ENCODE measurements at regions not wholly inside any gene's neighbourhood (a gene's known extent, or its start where the extent isn't known, plus 50 kb on each side); places are given as distances from the start of the nearest gene placed in this dataset.

DNA sequence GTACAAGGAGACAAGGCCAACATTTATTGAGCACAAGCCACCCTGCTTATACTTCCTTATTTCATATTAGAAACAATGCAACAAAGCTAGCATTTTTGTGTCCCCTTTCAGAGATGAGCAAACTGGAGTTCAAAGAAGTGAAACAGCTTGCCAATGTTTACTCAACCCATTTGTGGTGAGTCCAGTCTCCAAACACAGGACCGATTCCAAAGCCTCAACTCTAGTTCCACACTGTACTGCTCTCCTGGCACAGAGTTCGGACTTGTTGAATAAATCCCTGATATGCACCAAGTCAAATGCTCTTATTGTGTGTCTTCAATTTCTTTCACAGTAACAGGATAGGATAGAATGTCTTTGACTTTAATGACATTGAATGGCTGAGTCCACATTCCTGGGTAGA is 604.8 kb upstream of the BRINP1 start:
- DNase-seq: no peak

DNA sequence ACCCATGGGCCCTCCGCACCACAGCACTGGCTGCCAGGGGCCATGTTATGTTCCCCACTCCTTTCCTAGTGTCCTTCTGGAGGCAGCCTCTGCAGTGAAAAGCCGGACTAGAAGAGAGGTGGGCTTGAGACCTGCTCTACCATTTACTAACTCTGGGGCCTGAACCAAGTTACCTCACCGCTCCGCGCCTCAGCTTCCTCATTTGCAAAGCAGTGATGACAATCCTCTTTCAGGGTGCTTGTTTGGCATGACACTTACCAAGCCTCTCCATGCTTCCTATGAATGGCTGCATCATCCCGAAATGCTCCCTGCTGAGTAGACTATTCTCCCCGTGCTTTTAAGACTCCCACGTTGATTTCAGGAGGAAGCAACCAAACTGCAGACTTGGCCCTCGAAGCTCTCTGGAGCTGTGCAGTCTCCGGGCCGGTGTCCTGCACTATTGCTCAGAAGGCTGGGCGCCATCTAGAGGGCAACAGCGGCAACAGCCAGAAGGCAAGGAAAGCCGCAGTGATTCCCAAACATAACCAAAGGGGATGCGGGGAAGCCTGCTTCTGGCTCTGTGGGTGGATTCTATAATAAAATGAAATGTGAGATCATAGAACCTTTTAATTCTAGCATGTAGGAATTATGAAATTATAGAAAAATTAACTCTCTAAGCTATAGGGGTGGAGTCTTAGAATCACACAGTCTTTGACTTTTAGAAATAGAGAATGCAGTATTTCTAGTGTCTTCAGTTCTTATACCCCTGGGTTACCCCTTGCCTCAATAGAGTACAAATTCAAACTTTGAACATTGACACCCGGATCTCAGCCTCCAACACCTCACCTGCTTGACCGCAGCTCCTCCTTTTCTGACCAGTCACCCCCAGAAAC is 599.8 kb upstream of the BRINP1 start:
- DNase-seq: peak; percentile 40

DNA sequence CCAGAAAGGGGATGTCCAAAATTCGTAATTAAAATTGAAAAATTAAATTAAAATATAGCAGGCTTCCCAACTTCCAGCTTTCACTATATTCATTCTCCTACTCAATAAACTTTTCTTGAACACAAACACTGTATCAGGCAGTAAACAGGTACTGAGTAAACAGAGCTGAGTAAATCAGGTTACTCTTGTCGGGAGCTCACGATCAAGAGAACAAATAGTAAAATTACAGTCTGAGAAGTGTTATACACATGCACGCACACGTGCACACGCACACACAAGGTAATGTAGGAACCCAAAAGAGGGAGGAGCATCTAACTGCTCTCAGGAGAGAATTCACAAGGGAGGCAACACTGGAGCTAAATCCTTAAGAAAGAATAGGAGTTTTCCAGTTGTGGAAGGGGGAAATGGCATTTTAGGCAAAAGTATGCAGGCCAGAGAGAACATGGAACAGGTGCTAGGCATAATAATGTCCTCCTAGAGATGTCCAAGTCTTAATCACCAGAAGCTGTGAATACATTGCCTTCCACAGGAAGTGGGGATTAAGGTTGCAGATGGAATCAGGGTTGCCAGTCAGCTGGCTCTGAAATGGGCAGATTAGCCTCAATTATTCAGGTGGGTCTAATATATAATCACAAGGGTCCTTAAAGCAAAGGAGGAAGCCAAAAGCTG is 598.8 kb upstream of the BRINP1 start:
- DNase-seq: no peak

DNA sequence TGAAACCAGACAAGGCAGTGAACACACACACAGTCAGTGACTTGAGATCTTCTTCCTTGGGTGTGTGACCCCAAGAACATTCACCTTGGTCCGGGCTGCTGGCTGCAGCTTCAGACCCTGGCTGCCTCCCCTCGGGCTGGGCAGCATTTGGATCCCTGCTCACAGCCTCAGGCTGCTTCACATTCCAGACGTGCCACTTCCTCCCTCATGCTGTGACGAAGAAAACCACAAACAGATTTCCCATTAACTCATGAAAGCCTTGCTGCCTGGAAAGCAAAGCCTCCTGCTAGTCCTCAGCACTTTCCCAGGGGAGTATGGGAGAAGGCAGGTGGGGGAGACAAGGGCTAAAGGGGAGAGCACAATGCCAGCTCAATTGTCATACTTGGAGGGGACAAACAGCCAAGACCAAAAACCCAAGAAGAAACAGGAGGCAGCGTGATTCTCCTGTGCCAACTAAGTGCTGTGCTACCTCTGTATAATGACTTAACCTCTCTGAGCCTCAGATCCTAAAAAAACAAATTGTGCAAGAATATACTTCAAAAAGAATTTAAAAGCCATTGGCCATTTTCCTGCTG is 594.6 kb upstream of the BRINP1 start:
- DNase-seq: no peak

DNA sequence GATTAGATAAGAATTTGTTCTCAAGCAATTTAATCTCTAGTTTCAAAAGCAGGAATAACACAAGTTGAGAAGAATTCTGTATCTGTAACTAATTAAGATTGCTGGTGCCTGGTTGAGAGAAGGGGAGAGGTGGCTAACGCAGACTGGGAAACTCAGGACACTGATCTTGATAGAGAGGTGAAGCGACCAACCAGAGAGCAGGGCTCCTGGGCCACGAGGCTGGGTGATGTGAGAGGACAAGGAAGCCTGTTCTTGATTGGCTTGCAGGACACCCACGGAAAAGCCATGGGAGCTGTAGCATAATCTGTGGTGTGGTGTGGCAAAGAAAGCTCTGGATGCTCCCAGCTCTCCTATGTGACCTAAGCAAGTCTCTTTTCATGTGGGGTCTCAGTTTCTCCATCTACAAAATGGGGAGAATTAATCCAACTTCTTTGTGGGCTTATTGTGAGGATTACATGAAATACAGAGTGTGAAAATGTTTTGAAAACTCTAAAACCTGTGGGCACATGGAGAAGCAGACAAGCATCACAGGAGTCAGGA is 594.1 kb upstream of the BRINP1 start:
- no peak for DNase-seq

DNA sequence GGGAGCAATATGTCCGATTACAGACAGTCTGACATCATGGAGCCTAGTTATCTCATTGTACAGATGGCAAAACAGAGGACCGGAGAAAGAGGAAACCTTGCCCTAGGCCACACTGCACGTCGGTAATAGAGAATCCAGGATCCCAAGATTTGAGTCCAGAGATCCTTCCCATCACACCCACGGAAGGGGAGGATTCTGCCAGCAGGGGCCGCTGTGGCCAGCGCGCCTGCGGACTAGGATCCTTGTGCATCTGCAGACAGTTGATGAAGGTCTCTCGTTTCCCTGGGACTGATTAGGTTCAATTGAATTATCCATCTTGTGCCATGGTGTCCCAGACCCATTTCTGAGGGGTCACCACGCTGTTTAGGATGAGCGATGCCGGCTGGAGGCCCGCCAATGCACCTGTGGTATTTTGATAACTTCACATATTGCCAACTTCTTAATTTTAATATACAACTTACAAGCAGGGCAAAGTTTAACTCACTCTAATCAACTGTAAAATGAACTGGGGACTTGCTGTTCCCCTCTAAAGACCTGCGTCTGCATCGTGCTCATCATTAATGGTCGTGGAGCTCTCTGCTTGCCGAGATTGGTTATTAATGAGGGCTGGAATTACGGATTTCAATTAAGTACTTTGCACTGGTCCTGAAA is 592.7 kb upstream of the BRINP1 start:
- DNase-seq: no peak

DNA sequence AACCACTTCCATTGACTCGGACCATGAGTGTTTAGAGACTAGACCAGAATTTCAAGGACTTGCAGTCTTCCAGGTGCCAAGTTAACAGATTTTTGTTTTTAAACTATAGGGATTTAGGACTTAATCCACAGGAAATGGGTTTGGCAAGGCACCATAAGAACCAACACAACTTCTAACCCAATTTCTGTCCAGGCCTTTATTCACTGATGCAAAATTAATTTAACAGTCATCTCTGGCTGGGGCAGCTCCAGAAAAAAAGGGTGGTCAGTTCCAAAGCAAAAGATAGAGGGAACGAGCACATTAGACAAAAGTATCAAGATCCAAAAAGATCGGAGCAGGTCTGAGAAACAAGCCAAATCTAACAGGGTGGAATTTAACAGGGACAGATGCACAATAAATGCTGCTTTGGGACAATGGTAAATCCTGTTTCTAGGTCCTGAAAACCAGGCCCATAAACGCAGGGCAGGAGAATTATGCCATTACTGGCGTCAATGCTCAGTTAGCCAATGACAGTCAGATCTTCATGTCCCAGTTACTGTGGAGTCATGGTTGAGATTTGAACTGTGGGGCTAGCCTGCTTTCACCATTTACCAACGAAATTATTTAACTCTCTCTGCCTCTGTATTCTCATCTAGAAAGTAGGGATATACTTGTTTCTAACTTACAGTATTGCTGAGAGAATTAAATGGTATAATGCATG is 590.8 kb upstream of the BRINP1 start:
- DNase-seq: no peak

DNA sequence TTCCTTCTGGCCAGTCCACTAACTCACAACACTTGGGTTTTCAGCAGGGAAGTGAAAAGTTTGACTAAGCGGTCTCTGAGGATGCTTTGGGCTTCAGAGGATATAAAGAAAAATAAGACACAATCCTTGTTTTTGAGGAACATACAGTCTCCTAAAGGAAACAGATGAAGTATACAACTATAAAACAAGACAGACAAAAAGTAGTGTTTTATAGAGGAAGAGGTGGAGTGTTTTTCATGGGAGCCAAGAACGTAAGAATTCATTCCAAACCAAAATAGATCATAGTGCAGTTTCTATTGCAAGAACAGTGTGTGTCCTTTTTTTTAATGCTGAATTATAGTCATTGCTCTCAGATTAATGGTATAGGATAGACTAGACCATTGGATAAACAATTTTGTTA is 586.9 kb upstream of the BRINP1 start:
- DNase-seq: no peak

DNA sequence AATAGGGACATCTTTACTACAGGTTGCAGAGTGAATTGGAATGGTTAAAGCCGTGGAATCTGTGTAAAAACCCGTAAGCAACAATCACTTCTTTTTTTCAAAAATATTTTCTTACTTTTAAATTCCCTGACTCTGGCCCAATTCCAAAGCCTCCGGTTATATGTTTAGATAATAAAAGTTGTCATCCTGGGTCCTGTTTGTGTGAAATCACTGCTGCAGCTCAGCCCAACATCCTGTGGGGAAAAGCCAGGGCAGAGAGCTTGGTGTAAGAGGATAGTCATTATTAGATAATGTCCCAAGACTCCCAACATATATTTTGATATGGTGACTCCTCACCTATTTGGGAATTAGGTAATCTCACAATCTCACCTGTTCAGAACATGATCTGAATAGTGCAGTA is 586.0 kb upstream of the BRINP1 start:
- no peak for DNase-seq

DNA sequence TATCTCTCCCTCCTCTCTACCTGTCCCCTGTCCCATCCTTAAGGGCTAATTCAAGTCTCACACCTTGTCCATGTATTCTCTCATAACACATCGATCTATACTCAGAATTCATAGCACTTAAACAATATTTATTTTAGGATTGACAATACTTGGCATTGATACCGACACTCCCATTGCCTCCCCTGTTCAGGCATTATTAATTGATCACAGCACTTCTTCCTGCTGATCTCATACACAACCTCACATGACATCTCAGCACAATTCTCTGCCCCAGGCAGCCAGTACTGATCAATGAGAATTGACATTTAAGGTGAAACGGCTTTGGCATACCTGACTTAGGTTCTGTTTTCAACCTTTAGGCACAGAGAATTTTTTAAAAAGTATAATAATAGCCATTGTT is 582.4 kb upstream of the BRINP1 start:
- no peak for DNase-seq

DNA sequence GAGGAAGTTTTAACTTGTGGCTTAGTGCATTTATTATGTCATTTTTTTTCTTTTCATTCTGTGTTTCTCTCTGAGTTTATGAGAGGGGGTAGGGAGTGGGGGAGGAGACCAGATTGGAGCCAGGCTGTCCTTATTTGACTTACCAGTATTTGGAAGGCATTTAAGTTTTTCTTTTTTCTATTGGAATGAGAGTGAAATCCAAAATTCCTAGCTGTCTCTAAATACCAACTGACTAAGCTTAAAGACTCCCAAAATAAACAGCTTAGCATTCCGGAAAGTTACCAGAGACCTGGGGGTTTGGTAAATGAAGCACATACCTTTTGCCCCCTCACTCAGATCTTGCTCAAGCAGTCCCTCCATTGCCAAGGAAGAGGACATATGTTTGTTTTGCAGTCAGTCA is 581.9 kb upstream of the BRINP1 start:
- DNase-seq: no peak

DNA sequence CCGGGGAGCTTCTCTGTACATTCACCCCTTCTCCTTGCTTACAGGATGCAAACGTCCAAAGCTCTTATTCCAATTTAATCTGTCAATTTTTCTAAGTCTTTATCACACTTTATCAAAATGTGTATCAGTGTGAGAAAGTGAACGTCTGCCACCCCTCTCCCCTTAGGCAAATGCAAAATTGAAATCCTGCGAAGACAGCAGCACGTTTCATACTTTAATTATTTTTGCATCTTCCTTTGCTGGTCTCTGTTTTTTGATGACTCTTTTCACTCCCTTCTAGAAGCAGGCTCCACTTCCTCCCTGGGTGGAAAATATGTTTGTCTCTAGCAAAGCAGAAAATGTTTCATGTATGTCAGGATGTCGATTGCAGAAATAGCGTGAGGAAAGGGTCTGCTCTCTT is 576.5 kb upstream of the BRINP1 start:
- no peak for DNase-seq

DNA sequence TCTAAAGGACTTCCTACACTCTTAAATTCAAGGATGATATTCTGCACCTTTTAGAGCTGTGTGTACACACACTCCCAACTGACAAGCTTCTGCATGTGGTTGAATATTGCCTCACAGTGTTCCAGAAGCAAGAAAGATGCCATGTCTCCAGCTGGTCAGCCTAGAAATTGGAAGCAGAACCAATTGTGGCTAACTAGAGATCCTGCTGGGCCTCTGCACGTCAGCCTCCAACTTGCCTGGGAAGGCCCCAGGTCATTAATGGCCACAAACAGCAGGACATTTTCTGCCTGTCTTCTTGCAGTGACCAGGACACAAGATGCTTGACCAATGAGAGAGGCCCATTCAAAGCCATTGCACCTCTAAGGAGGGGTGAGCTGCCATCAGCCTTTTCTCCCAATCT is 571.9 kb upstream of the BRINP1 start:
- DNase-seq: no peak

DNA sequence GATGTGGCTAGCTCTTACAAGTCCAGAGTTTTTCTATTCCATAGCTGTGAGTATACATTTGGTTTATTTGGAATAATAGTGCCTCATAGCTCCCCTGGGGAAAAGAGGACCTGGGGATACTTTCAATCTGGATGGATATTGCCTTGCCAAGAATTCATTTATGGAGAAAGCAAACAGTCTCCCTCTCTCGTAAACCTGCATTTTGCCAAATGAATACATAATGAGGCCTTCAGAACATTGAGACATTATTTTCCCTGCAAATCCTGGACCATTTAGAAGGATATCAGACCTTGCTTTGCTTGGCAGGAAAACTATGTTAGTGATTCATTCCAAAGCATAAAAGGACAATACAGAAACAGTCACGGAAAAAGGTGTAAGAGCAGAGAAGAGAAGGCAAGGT is 569.6 kb upstream of the BRINP1 start:
- no peak for DNase-seq

DNA sequence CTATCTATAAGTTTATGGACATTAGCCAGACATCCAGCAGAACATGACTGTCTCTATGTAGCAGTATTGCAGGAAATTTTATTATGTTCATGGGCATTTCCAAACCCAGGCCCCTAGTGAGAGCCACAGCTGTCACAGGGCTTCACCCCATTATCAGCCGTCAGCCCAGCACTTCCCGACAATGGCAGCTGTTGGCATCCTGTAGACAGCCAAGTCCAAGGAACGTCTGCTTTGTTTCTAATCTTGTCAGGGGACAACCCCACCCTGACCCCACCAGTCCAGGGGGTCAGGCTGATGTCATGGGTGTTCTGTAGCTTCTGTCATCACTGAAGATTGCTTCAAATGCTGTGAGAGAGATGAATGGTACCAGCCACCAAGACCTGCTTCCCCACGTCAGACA is 565.3 kb upstream of the BRINP1 start:
- no peak for DNase-seq

DNA sequence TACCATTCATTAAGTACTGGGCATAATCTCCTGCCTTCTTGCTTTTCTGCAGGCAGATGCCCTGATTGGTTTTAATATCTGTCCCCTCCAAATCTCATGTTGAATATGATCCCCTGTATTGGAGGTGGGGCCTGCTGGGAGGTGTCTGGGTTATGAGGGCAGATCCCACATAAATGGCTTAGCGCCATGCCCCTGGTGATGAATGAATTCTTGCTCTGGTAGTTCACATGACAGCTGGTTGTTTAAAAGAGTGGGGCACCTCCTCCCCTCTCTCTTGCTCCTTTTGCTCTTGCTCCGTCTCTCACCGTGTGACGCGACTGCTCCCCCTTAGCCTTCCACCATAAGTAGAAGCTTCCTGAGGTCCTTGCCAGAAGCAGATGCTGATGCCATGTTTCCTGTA is 564.0 kb upstream of the BRINP1 start:
- no peak for DNase-seq

DNA sequence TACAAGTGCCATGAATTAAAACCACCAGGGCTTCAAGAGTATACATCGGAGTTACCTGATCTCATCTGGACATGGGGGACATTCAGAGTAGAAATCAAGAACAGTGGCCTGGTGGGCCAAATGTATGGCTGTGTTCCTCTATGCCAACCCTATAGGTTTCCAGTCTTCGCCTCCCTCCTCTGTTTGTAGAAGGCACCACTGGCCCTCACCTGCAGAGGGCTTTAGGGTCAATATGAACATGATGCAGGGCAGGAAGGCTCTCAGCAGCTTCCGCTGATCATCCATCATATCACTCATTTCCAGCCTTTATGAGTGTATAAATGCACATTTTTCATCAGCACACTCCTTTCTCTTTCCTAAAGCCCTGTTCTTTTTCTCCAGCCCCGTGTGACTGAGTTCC is 555.5 kb upstream of the BRINP1 start:
- DNase-seq: no peak

DNA sequence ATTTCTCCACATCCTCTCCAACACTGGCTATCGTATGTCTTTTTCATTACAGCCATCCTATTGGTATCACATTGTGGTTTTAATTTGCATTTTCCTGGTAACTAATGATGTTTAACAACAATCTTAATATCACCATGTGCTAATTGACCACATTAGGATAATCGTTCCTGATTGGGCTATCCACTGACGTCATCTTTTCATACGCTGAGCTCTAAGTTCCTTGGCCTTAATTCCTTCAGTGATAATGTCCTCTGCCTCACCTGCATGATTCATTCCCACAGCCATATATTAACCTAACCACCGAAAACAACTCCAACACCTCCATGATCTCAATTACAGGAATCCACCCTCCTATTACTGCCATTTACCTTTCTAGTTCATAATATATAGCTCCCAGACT is 547.9 kb upstream of the BRINP1 start:
- no peak for DNase-seq

DNA sequence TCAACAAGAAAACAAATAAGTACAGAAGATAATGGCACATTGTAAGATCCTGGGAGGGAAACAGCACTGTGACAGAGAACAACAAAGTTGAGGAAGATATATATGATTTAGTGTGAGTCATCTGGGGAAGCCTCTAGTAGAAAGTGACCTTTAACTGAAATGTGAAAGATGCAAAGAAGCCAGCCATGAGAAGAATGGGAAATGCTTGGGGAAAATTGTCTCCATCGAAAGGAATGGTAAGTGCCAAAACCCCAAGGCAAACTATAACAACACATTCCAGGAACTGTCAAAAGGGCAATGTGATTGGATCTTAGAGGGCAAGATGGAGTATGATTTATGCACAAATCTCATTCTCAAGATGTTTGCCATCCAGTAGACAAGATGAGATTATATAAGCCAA is 537.8 kb upstream of the BRINP1 start:
- DNase-seq: no peak

DNA sequence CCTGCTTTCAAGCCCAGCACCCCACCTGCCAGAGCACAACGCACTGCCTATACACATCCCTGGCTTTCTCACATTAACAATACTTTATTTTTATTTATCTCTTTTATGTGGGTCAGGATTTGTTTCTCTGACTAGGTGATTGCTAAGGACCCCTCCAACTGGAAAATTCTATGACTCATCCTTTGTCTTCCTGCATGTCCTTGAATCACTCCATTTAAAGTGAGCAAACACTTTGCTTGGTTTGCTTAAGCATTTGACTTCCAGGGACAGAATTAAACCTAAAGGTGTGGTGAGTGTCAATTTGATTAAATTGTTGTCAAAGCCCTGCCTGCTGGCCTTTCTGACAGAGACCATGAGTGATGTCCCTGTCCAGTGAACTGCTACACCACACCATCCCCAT is 536.5 kb upstream of the BRINP1 start:
- DNase-seq: no peak

DNA sequence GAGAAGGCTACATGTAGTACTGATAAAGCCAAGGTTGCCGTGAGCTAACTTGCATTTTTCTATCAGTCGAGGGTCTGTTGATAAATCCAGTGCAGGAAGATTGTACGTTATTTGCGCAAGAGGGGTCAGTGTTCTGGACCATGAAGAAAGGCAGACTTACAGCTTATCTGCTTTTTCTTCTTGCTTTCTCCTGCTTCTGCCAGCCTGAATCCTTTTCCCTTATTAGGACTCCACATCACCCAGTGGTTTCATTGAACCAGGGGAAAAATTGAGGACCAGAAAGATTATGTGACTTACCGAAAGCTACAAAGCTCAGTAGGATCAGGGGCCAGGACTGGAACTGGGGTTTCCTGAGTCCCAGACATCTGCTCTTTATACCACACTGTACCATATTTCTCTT is 534.6 kb upstream of the BRINP1 start:
- no peak for DNase-seq

DNA sequence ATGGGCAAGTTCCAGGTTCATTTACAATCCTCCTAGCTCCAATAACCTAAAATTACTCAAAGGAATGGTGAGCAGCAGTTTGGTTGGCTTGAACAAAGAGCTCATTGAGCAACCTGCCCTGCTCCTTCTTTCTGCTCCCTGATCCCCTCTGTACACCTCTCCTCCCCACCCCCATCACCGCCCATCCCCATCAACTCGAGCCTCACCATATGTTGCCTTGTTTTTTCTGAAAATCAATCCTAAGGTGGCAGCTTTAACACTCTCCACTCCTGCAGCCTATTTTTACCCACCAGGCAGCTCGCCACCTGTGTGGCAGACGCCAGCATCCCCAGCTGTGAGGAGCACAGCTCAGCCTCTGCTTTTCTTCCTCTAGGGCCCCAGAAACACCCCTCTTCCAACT is 533.4 kb upstream of the BRINP1 start:
- DNase-seq: no peak

DNA sequence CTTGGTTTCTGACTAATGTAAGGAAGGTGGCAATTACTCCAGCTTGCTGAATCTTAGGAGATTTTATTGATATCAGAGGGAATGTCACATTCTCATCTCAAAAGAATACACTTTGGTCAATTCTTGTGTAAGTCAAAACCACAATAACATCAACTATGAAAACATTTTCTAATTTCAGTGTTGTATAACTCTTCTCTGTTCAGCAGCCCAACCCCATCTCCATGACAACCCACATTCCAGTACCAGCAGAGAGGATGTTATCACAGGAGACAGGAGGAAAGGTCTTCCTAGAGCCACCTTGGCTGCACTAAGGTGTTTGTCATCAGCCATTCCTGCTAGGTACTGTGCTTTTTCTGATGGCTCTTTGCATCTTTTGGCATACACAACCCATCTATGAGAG is 529.1 kb upstream of the BRINP1 start:
- DNase-seq: no peak

Data from NCI-H2227 treated with DMSO at 0.1 percent for 48 hours (cell line).